Breast epithelium (tissue), 4 donors: ENCODE measurements at regions not wholly inside any gene's neighbourhood (a gene's known extent, or its start where the extent isn't known, plus 50 kb on each side); places are given as distances from the start of the nearest gene placed in this dataset.

Experiments used
- DNase-seq, 2 donors: peaks; one replicate each; pipeline ENCODE4 v3.0.0-alpha.2; 2019; ENCODE audit warnings: low spot score in 2 of 2
- H3K27ac ChIP-seq, 2 donors: fragments of 200-600 bp; sonication (generic) in 1 of 2; one replicate each; pipeline ENCODE4 v1.5.1; 2016 to 2019; ENCODE audit warnings: mild to moderate bottlenecking in 1 of 2
- H3K27me3 ChIP-seq, 2 donors: fragments of 200-600 bp; sonication (generic) in 1 of 2; one replicate each; pipeline versions ENCODE4 v1.5.1 to v1.6.0; 2017 to 2019; ENCODE audit warnings: control low read depth in 1 of 2, mild to moderate bottlenecking in 1 of 2
- H3K36me3 ChIP-seq: fragments of 200-600 bp; one replicate; pipeline ENCODE4 v1.5.1; 2019
- H3K4me1 ChIP-seq, 2 donors: fragments of 200-600 bp; sonication (generic); one replicate each; pipeline ENCODE4 v1.5.1; 2016 to 2019; ENCODE audit warnings: control low read depth in 1 of 2
- H3K4me3 ChIP-seq, 3 donors: fragments of 200-600 bp; sonication (generic); 1 replicate in 2 of 3; 2 replicates in 1 of 3; pipeline ENCODE4 v1.5.1; 2016 to 2019; ENCODE audit warnings: mild to moderate bottlenecking in 3 of 3, moderate library complexity in 2 of 3
- H3K9me3 ChIP-seq, 2 donors: fragments of 200-600 bp; sonication (generic) in 1 of 2; one replicate each; pipeline ENCODE4 v1.5.1; 2016 to 2019; ENCODE audit warnings: control low read depth in 1 of 2
- POLR2A ChIP-seq: fragments of 450-650 bp; IDR thresholded peaks from one replicate; pipeline ENCODE4 v1.6.1; 2016; ENCODE audit warnings: antibody characterized with exemption, mild to moderate bottlenecking, moderate library complexity
- POLR2AphosphoS5 ChIP-seq, 3 donors: sonication (generic); formaldehyde crosslinking; IDR thresholded peaks; one replicate each; pipeline ENCODE4 v1.6.1; 2017; ENCODE audit warnings: antibody characterized with exemption in 3 of 3
- intact Hi-C: fragments of 100-400 bp; cut with DNase I; formaldehyde crosslinking; loops from one replicate; pipeline ENCODE4 v1.15.1; 2023; ENCODE audit warnings: low total_unique reads
- TF ChIP-seq, protein P1 (sequence below), 3 donors: fragments of 450-650 bp; IDR thresholded peaks; one replicate each; pipeline ENCODE4 v1.5.1; 2016 to 2017; ENCODE audit warnings: antibody characterized with exemption in 3 of 3, mild to moderate bottlenecking in 3 of 3, moderate library complexity in 3 of 3

GRCh38 chr2:52563151-52563550 is 1204.5 kb upstream of the CHAC2 start:
- no peak overlapping the region for H3K4me3 ChIP-seq
- H3K36me3 ChIP-seq, result no peaks in the 10 kb centered on the region
- no peak for TF ChIP-seq POLR2AphosphoS5 (IDR thresholded peaks at IDR 0.05)
- no peak overlapping the region for H3K27ac ChIP-seq
- no peaks in the 10 kb centered on the region for H3K27me3 ChIP-seq
- H3K9me3 ChIP-seq, result no peaks in the 10 kb centered on the region
- DNase-seq, result no peak
- intact Hi-C loops, result no loop called here
- H3K4me1 ChIP-seq, result no peaks in the 10 kb centered on the region

DNA sequence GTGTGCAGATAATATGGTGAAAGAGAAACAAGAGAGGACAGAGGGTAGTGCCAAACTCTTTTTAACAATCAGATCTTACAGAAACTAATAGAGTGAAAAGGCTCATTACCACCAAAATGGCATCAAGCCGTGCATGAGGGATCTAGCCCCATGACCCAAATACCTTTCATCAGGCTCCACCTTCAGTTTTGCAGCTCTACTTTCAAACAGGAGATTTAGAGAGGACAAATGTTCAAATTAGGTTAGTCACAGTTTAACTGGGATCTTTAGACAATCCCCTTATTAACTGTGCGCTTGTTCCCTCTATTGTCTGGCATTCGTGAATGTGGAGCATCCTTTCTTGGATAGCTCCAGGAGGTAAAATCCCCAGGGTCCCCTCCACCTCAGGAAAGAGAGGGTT is 1209.3 kb upstream of the CHAC2 start:
- DNase-seq, result no peak
- Histone ChIP-seq H3K27ac (no peak overlapping the region), H3K4me3 (no peak overlapping the region), H3K36me3 (no peaks in the 10 kb centered on the region), H3K9me3 (no peaks in the 10 kb centered on the region), H3K27me3 (no peaks in the 10 kb centered on the region), H3K4me1 (no peaks in the 10 kb centered on the region)
- TF ChIP-seq POLR2AphosphoS5 (IDR thresholded peaks at IDR 0.05) (no peak), POLR2A (no peak)
- TF ChIP-seq, protein P1, sequence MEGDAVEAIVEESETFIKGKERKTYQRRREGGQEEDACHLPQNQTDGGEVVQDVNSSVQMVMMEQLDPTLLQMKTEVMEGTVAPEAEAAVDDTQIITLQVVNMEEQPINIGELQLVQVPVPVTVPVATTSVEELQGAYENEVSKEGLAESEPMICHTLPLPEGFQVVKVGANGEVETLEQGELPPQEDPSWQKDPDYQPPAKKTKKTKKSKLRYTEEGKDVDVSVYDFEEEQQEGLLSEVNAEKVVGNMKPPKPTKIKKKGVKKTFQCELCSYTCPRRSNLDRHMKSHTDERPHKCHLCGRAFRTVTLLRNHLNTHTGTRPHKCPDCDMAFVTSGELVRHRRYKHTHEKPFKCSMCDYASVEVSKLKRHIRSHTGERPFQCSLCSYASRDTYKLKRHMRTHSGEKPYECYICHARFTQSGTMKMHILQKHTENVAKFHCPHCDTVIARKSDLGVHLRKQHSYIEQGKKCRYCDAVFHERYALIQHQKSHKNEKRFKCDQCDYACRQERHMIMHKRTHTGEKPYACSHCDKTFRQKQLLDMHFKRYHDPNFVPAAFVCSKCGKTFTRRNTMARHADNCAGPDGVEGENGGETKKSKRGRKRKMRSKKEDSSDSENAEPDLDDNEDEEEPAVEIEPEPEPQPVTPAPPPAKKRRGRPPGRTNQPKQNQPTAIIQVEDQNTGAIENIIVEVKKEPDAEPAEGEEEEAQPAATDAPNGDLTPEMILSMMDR (IDR thresholded peaks at IDR 0.05), result no peak
- intact Hi-C loops, result no loop called here

- no peaks in the 10 kb centered on the region for H3K27me3 ChIP-seq
Measured at GRCh38 chr2:52542297-52542696, 1225.3 kb upstream of the CHAC2 start.

GRCh38 chr2:52539026-52539970 is 1228.3 kb upstream of the CHAC2 start:
- Histone ChIP-seq H3K4me3 (no peak overlapping the region), H3K9me3 (no peaks in the 10 kb centered on the region), H3K27me3 (no peaks in the 10 kb centered on the region), H3K4me1 (no peaks in the 10 kb centered on the region), H3K36me3 (no peaks in the 10 kb centered on the region), H3K27ac (no peak overlapping the region)
- TF ChIP-seq, protein P1 (IDR thresholded peaks at IDR 0.05), result no peak
- no peak for TF ChIP-seq POLR2A
- no peak for TF ChIP-seq POLR2AphosphoS5 (IDR thresholded peaks at IDR 0.05)
- DNase-seq, result no peak
- intact Hi-C loops, result no loop called here

More at GRCh38 chr2:52542297-52542696, 1225.3 kb upstream of the CHAC2 start:
- TF ChIP-seq, protein P1 (IDR thresholded peaks at IDR 0.05), result no peak
- TF ChIP-seq POLR2A, result no peak
- no peak for TF ChIP-seq POLR2AphosphoS5 (IDR thresholded peaks at IDR 0.05)
- Histone ChIP-seq H3K9me3 (no peaks in the 10 kb centered on the region), H3K27ac (no peak overlapping the region), H3K4me3 (no peak overlapping the region), H3K4me1 (no peaks in the 10 kb centered on the region), H3K36me3 (no peaks in the 10 kb centered on the region)
- DNase-seq, result no peak
- intact Hi-C loops, result no loop called here

- intact Hi-C loops, result no loop called here
- no peaks in the 10 kb centered on the region for H3K4me1 ChIP-seq
- DNase-seq, result no peak
- H3K36me3 ChIP-seq, result no peaks in the 10 kb centered on the region
- TF ChIP-seq POLR2A (no peak), POLR2AphosphoS5 (IDR thresholded peaks at IDR 0.05) (no peak)
- TF ChIP-seq, protein P1 (IDR thresholded peaks at IDR 0.05), result no peak
- H3K27ac ChIP-seq, result no peak overlapping the region
- no peaks in the 10 kb centered on the region for H3K9me3 ChIP-seq
- no peak overlapping the region for H3K4me3 ChIP-seq
- H3K27me3 ChIP-seq, result no peaks in the 10 kb centered on the region
Measured at GRCh38 chr2:52537588-52537987, 1230.0 kb upstream of the CHAC2 start.
